HG03039 (cell line): ENCODE measurements at regions not wholly inside any gene's neighbourhood (a gene's known extent, or its start where the extent isn't known, plus 50 kb on each side); places are given as distances from the start of the nearest gene placed in this dataset.

ENCODE experiments used
- ATAC-seq: cut with Tn5 transposase; IDR thresholded peaks from one replicate; pipeline ENCODE4 v1.9.1; 2021; ENCODE audit warnings: mild to moderate bottlenecking, moderate library complexity; ENCODE audit not compliant: unreplicated experiment

DNA sequence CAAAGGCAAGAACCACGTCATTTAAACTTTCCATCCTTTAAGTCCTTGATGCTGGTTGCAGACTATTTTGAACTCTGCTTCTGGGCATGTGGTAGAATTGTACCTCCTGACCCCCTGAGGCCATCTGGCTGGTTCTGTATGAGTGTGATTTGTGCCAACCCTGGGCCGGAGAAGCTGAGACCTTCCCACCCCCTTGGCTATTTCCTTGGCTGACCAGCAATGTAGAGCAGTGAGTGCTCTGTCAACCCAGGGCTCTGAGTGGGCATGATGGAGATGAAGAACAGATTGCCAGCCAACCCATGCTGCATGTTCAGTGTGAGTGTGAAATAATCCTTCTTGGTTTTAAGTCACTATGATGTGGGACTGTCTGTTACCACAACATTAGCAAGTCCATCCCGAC, 82.1 kb upstream of the RASGRP1 start:
- ATAC-seq, result no peak

DNA sequence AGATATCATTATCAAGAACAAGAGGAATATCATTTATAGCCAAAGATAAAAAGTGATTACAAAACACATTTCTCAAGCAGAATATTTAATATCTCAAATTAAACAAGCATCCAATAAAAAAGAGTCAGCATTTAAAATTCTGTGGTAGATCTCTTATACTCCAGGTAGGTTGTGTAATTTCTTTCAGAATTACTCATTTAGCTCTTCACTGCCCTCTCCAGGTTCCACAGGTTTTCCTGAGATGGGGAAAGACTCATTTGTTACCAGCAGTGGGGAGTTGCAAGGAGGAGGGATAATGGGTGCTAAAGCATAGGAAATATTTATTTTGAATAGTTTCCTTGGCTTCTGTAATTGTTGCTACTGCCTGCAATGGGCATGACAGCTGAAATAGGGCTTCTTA, 83.1 kb upstream of the RASGRP1 start:
- ATAC-seq, result no peak

- ATAC-seq, result no peak
Observed at GRCh38 chr15:38648121-38648843, 83.7 kb upstream of the RASGRP1 start.

- no peak for ATAC-seq
Observed at GRCh38 chr15:38650384-38650783, 85.8 kb upstream of the RASGRP1 start.

DNA sequence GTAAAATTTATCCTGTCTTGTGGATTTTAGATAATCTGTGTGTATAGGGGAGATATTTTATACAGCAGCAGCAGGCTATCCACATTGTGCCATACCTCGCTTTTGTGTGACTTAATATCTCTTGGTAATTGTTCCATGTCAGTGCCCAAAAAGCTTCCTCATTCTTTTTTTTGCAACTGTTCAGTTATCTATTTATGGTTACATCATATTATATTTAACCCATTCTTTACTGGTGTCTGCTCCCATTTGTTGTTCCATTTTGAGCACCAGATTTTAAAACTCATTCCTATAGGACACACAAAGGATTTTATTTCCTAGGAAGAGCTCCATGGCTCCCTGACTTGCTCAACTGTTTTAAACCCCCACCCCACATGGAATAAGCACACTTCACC, 86.3 kb upstream of the RASGRP1 start:
- no peak for ATAC-seq

DNA sequence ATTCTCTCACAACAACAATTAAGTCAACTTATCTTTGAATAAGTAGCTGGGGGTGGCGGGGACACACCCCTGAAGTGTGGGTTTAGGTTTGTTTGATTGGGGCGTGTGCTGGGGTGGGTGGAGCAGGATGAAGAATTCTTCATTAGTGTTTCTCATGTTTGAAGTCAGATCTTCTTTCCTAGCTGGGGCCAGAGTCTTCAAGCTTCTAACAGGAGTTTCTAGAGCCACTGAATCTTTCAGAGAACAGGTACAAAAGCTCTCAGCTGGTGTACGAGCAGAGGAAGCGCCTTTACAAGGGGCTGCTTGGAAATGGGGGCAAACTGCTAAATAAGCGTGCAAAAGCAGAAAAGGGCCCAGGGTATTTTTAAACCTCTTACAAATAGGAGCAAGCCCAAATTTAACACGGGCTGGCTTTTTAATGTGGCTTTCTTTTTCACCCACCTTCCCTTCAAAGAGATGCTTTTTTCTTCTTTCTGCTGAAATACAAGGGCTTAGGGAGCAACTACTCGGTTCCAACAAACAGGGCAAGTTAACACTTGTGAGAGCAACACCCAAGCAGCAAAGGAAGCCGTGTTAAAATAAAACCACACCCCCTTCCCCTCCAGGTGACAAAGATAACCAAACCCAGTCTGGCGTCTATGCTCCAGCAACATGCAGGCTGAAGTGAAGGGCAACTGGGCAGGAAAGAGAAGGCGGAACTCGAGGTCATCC, 86.9 kb upstream of the RASGRP1 start:
- ATAC-seq, result no peak

DNA sequence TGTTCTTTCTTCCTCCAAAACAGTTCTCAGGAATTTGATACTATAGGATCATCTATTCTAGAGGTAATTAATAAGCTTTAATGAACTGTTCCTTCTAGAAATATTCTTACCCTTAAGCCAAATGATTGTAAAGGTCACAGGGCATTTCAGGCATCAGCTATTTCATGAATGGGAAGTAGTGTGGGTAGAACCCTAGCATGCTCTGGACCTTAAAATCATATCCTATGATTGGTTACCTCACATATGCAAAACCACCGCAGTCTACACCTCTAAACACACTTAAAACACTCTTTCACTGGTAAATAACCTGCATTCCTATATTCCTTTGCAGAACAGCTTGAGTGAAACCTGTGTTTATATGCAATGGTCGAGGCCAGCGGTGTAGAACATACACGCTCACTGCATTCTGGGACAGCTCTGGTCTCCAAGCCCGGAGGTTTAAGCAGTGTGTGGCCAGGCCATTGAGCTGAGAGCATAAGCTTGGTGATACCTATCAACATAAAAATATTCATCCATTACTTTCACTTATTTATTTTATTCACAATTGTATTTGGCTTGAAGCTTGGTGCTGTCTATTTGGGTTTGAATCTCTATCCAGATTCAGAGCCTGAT, 87.7 kb upstream of the RASGRP1 start:
- ATAC-seq, result no peak

- no peak for ATAC-seq
Observed at GRCh38 chr15:38652998-38653397, 88.4 kb upstream of the RASGRP1 start.

DNA sequence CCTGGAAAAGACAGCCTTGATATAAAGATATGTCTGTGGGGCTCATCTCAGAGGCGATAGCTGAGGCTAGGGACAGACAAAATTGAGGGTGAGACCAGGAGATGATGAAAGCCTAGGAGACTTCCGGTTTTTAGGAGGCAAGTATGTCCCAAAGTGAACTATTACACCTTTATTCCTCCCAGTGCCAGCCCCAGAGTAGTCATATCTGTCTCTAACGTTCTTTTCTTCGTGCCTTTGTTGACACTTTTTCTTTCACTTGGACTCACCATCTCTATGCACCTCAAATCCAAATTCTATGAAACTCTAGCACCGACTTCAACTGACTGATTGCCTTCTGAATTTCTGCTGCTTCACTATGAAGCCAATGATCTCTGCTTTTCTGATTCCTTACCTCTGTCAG, 93.8 kb upstream of the RASGRP1 start:
- no peak for ATAC-seq

DNA sequence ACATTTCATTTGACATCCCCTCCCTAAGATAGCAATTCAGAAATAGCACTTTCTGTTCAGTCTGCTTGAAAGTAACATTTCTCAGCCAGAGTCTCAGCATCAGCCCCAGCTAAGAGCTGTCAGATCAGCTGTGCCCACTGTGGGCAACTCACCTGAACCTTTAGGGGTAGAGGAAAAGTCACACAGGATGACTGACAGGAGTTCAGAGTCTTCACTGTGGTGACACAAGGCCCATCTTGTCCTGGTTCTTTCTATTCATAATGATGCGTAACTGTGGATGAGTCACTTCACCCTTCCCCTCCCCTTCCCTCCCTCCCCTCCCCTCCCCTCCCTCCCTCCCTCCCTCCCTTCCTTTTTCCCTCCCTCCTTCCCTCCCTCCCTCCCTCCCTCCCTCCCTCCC, 96.1 kb upstream of the RASGRP1 start:
- no peak for ATAC-seq

GRCh38 chr15:38662033-38662802, 97.6 kb upstream of the RASGRP1 start:
- ATAC-seq, result no peak

DNA sequence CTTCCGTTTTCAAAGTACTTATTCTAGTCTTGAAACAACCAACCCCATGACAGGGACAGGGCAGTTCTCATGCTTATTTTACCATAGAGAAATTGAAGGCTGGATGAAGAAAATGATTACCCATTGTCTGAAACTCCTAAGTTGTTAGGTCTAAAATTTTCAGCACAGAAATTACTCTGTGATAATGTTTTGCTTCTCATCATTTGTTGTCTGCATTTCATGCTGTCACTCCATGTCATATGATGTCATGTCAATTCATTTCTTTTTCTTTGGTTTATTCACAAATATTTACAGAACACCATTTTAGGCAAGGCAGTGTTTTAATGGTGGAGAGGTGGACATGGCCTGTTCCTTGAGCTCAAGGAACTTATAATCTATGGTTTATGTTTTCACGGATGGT, 98.2 kb upstream of the RASGRP1 start:
- ATAC-seq, result no peak

DNA sequence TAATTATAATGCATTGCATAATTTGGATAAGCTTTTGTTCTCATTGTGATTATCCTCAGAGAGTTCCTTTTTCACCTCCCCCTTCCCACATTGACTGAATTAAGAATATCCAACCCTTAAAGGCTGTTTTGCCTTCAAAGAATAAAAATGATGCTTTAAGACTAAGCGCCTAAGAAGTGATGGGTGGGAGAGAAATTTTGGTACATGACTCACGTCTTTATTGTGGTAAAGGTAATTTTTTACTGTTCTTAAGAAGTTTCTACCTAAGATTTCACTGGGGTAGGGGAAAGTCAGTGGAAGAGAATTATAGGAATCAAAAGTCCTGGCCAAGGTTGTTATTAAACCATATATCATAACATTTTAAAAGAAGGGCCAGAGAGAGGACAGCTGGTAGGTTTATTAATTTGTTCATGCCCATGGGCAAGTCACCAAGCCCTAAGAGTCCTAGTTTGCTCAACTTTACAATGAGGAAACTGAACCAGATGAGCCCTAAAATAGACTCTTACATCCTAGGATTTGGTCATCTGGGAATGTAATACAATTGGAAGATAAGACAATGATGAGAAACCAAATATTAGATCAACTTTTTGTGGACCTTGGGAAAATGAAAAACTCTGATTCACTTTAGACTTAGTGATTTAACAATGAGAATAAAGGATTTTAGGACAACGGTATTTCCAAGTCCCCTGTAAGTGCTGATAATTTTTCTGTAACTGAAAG, 101.1 kb upstream of the RASGRP1 start:
- ATAC-seq, result no peak

DNA sequence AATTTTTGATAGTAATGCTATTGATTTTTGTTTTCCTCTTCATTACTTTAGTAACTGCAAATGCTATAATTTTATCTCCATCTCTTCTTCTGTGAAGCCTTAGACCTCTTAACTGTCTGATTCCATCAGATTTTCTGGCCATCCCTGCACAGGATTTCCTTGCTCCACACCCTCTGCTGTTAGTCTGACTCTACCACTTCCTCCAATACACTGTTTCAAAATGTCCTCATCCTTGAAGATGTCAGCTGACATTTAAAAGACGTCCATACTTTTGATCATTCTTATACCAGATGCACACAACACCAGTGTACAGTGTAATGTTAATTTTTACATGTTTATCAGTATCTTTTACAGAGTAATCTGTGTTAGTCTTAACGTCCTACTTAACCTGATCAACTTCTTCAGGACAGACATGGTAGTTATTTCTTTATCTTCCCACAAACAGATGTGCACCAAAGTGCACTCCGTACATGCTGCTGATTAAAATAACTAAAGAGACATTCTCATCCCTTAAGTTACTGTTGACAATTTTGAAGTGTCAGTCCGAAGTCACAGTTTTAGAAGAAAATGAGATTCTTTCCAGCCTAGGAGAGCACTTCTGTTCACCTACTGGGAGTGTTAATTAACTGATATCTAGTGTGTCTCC, 102.4 kb upstream of the RASGRP1 start:
- ATAC-seq, result no peak

DNA sequence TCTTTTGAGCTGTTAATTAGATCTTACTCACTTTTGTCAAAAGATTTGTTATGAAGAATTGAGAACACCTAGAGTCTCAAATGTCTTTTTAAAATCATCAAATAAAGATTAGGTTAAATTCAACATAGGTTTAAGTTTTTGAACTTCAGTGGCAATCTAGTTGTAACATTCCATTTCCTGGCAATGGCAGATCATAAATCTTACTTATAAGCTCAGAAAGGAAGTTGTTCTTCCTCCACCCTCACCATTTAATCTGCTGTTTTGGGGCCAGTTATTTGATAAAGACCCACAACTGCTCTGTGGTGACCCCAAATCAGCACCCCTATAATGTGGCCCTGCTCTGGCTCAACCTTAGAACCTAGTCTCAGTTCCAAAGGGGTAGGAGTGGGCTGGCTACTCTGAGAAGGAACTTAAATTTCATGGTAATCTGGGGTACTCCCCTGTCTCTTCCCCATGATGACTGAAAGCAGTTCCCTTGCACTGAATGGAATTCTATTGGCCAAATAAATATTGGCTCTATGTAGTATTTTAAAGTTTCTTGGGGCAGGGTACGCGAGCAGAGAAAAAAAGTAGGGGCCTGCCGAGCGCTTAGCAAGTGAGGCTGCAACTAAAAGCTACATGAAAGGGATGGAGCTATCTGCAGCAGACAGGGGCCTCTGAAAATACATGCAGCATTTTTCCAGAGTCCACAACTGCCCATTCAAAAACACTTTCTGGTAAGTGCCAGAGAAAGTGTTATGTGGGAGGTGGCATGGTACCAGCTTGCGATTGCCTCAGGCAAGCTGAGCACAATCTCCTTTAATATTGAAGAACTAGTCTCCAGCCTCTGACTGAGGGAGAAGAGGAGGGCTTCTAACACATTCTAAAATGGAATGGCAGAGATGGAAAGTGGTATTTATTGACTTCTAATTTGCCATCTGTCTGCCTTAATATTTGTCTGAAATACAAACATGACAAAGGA, 103.6 kb upstream of the RASGRP1 start:
- no peak for ATAC-seq

DNA sequence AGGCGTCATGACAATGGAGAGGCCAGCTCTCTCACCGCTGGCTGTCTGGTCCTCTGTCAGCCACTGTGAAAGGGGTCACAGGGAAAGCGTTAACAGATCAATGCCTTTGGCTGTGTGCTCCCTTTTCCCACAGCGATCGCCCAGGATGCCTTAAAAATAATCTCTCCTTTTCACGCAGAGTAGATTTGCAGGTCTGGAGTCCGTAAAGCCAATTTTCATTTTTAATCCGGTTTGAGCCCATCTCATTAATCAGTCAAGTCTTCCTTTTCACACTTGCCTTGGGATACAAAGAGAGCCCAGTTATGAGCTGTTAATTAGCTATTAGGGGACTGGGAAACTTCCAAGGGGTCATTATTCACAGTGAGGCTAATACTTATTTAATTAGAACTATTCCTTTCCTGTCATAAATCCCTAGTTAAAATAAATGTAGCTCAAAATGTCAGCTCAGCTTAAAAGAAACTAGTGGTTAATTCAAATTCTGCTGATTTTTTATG, 104.3 kb upstream of the RASGRP1 start:
- no peak for ATAC-seq

GRCh38 chr15:38670128-38671005, 105.8 kb upstream of the RASGRP1 start:
- peak; percentile 39 for ATAC-seq

- ATAC-seq, result no peak
Observed at GRCh38 chr15:38671006-38671387, 106.4 kb upstream of the RASGRP1 start.
